LNCAP (cell line): ENCODE measurements at regions not wholly inside any gene's neighbourhood (a gene's known extent, or its start where the extent isn't known, plus 50 kb on each side); places are given as distances from the start of the nearest gene placed in this dataset.

ENCODE experiments used
- TF ChIP-seq, protein P1 (sequence below): fragments of 450-650 bp; IDR thresholded peaks from 2 replicates; pipeline ENCODE4 v1.5.1; 2017; ENCODE audit warnings: mild to moderate bottlenecking

GRCh38 chr17:70013911-70014310, 61.1 kb upstream of the KCNJ16 start:
- TF ChIP-seq, protein P1, sequence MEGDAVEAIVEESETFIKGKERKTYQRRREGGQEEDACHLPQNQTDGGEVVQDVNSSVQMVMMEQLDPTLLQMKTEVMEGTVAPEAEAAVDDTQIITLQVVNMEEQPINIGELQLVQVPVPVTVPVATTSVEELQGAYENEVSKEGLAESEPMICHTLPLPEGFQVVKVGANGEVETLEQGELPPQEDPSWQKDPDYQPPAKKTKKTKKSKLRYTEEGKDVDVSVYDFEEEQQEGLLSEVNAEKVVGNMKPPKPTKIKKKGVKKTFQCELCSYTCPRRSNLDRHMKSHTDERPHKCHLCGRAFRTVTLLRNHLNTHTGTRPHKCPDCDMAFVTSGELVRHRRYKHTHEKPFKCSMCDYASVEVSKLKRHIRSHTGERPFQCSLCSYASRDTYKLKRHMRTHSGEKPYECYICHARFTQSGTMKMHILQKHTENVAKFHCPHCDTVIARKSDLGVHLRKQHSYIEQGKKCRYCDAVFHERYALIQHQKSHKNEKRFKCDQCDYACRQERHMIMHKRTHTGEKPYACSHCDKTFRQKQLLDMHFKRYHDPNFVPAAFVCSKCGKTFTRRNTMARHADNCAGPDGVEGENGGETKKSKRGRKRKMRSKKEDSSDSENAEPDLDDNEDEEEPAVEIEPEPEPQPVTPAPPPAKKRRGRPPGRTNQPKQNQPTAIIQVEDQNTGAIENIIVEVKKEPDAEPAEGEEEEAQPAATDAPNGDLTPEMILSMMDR: no peak

- TF ChIP-seq, protein P1: no peak
Measured at GRCh38 chr17:70017112-70017511, 57.9 kb upstream of the KCNJ16 start.

DNA sequence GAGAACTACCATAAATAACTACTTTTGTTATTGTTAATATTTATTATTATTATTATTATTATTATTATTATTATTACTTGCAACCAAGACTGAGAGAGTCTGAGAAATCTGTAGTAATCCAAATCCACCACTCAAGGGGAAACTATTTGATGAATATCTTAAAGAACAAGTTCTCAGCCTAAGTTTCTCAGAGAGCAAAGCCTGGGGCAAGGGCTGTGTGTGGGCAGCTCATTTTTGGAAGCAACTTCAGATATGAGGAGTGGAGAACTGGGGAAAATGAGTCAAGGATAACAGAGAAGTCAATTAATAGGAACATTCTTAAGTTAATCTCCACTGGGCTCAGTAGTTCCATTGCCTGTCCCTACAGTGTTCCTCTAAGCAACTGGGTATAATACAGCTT, 57.1 kb upstream of the KCNJ16 start:
- TF ChIP-seq, protein P1: no peak

GRCh38 chr17:70021726-70022125, 53.3 kb upstream of the KCNJ16 start:
- TF ChIP-seq, protein P1: no peak

- TF ChIP-seq, protein P1: no peak
Measured at GRCh38 chr17:70022175-70022574, 52.9 kb upstream of the KCNJ16 start.

DNA sequence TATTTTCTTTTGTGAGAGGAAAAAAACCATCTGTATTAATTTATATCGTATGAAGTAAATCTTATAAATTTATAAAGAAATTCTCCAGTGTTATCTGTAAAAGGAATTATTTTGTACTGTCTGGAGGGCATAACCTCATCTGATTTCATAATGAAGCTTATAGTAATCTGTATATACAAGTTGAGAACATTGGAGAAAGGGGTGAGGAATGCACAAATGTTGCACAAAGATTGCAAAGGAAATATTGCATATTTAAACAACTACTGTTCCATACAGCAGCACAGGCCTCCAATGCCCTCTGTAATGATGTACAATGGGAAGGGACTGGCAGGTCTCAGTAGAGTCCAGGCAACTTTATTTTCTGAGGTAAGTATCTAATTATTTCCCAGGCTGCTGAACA, 50.8 kb upstream of the KCNJ16 start:
- TF ChIP-seq, protein P1: no peak
